ENCODE measurements at regions not wholly inside any gene's neighbourhood (a gene's known extent, or its start where the extent isn't known, plus 50 kb on each side); places are given as distances from the start of the nearest gene placed in this dataset.

GRCh38 chr21:33140288-33140687, 70.3 kb downstream of the OLIG1 start:
- no peaks in the 10 kb centered on the region for H3K9me3 ChIP-seq
- TF ChIP-seq, protein P1, sequence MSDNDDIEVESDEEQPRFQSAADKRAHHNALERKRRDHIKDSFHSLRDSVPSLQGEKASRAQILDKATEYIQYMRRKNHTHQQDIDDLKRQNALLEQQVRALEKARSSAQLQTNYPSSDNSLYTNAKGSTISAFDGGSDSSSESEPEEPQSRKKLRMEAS (IDR thresholded peaks at IDR 0.05), result no peak
- no peak for TF ChIP-seq ELK1 (IDR thresholded peaks at IDR 0.05; ENCODE audit: low read depth, low read length)
- TF ChIP-seq HOXB5 (CRISPR knock-in tag; IDR thresholded peaks at IDR 0.05), result no peak
- TF ChIP-seq, protein P2, sequence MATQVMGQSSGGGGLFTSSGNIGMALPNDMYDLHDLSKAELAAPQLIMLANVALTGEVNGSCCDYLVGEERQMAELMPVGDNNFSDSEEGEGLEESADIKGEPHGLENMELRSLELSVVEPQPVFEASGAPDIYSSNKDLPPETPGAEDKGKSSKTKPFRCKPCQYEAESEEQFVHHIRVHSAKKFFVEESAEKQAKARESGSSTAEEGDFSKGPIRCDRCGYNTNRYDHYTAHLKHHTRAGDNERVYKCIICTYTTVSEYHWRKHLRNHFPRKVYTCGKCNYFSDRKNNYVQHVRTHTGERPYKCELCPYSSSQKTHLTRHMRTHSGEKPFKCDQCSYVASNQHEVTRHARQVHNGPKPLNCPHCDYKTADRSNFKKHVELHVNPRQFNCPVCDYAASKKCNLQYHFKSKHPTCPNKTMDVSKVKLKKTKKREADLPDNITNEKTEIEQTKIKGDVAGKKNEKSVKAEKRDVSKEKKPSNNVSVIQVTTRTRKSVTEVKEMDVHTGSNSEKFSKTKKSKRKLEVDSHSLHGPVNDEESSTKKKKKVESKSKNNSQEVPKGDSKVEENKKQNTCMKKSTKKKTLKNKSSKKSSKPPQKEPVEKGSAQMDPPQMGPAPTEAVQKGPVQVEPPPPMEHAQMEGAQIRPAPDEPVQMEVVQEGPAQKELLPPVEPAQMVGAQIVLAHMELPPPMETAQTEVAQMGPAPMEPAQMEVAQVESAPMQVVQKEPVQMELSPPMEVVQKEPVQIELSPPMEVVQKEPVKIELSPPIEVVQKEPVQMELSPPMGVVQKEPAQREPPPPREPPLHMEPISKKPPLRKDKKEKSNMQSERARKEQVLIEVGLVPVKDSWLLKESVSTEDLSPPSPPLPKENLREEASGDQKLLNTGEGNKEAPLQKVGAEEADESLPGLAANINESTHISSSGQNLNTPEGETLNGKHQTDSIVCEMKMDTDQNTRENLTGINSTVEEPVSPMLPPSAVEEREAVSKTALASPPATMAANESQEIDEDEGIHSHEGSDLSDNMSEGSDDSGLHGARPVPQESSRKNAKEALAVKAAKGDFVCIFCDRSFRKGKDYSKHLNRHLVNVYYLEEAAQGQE (IDR thresholded peaks at IDR 0.05), result no peak
- no peak for TF ChIP-seq BHLHE40 (IDR thresholded peaks at IDR 0.05; ENCODE audit: low read depth, low read length)
- TF ChIP-seq MAZ (IDR thresholded peaks at IDR 0.05; ENCODE audit: borderline replicate concordance, low read depth, low read length), result no peak
- no peak for TF ChIP-seq CEBPB (IDR thresholded peaks at IDR 0.05)
- TF ChIP-seq HOXA7 (CRISPR knock-in tag; IDR thresholded peaks at IDR 0.05), result no peak
- TF ChIP-seq, protein P3, sequence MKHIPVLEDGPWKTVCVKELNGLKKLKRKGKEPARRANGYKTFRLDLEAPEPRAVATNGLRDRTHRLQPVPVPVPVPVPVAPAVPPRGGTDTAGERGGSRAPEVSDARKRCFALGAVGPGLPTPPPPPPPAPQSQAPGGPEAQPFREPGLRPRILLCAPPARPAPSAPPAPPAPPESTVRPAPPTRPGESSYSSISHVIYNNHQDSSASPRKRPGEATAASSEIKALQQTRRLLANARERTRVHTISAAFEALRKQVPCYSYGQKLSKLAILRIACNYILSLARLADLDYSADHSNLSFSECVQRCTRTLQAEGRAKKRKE (CRISPR knock-in tag; IDR thresholded peaks at IDR 0.05; ENCODE audit: low read depth), result no peak
- TF ChIP-seq RAD21 (conservative IDR thresholded peaks at IDR 0.05 in 1 of 2, IDR thresholded peaks at IDR 0.05 in 1 of 2), result no peak
- TF ChIP-seq FOSB (CRISPR knock-in tag; IDR thresholded peaks at IDR 0.05), result no peak
- no peak for TF ChIP-seq CBX2 (IDR thresholded peaks at IDR 0.05; ENCODE audit: borderline replicate concordance, low read depth)
- no peak for TF ChIP-seq HEYL (CRISPR knock-in tag; IDR thresholded peaks at IDR 0.05)
- no peak for TF ChIP-seq EP300 (IDR thresholded peaks at IDR 0.05)
- TF ChIP-seq ZC3H11A (IDR thresholded peaks at IDR 0.05), result no peak
- TF ChIP-seq POLR2AphosphoS2 (conservative IDR thresholded peaks at IDR 0.05; ENCODE audit: low read length), result no peak
- TF ChIP-seq NFE2L2 (conservative IDR thresholded peaks at IDR 0.05; ENCODE audit: low read length), result no peak
- TF ChIP-seq JUNB (IDR thresholded peaks at IDR 0.05), result no peak
- H3K4me3 ChIP-seq, result no peak overlapping the region
- no peak overlapping the region for H3K27ac ChIP-seq
- ATAC-seq (no peak), FAIRE-seq (no peak), DNase-seq (ENCODE audit: low read depth in 1 of 2, low spot score in 1 of 2) (no peak)
- no peaks in the 10 kb centered on the region for H3K4me1 ChIP-seq
- 8% methylated on average over 2 of the region's 2 CpGs for WGBS (ENCODE audit: missing lambda C conversion rate)
- CTCF ChIA-PET, result interaction anchor here (0.6 to 1.2 kb wide), 3 partner anchors 13 to 74 kb away, joined by 3 read pairs; no protein-coding TSS in a partner anchor
- no peak overlapping the region for H3K4me2 ChIP-seq
- POLR2A ChIA-PET, result no interaction called here

DNA sequence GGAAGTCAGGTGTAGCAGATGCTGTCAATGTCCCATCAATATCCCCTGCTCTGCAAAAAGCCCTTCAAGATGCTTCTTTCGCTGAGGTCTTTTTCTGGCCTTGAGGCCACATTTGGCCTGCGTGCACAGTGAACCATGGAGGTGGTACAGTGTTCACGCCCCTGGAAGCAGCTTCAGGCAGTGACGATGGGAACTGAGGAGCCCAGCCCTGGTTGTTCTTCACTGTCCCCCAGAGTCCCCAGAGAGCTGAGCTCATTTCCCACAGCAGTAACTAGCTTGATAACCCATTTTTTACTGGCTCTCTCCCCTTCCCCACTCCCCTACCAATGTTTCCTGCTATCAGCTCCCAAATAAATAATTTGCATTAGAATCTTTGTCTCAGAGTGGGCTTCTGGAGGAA, 76.5 kb downstream of the OLIG1 start:
- TF ChIP-seq HOXB5 (CRISPR knock-in tag; IDR thresholded peaks at IDR 0.05), result no peak
- TF ChIP-seq, protein P4, sequence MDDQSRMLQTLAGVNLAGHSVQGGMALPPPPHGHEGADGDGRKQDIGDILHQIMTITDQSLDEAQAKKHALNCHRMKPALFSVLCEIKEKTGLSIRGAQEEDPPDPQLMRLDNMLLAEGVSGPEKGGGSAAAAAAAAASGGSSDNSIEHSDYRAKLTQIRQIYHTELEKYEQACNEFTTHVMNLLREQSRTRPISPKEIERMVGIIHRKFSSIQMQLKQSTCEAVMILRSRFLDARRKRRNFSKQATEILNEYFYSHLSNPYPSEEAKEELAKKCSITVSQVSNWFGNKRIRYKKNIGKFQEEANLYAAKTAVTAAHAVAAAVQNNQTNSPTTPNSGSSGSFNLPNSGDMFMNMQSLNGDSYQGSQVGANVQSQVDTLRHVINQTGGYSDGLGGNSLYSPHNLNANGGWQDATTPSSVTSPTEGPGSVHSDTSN (IDR thresholded peaks at IDR 0.05), result no peak
- CTCF ChIA-PET, result interaction anchor here (1.1 to 1.5 kb wide), 2 partner anchors 19 to 152 kb away, joined by 5 read pairs; no protein-coding TSS in a partner anchor
- ATAC-seq (no peak), DNase-seq (ENCODE audit: low read depth in 1 of 2, low spot score in 1 of 2) (no peak), FAIRE-seq (no peak)
- WGBS (ENCODE audit: missing lambda C conversion rate), result 34% methylated on average over 4 of the region's 4 CpGs
- H3K4me1 ChIP-seq, result no peaks in the 10 kb centered on the region
- H3K4me2 ChIP-seq, result no peak overlapping the region
- no peak overlapping the region for H3K4me3 ChIP-seq
- no peak overlapping the region for H3K27ac ChIP-seq
- POLR2A ChIA-PET, result no interaction called here
- no peaks in the 10 kb centered on the region for H3K9me3 ChIP-seq
